Kasumi-1 (cell line): ENCODE measurements at regions not wholly inside any gene's neighbourhood (a gene's known extent, or its start where the extent isn't known, plus 50 kb on each side); places are given as distances from the start of the nearest gene placed in this dataset.

Source experiments
- DNase-seq, 2 experiments: peaks; one replicate each; lab custom pipeline; 2025; lab: John Stamatoyannopoulos, UW

DNA sequence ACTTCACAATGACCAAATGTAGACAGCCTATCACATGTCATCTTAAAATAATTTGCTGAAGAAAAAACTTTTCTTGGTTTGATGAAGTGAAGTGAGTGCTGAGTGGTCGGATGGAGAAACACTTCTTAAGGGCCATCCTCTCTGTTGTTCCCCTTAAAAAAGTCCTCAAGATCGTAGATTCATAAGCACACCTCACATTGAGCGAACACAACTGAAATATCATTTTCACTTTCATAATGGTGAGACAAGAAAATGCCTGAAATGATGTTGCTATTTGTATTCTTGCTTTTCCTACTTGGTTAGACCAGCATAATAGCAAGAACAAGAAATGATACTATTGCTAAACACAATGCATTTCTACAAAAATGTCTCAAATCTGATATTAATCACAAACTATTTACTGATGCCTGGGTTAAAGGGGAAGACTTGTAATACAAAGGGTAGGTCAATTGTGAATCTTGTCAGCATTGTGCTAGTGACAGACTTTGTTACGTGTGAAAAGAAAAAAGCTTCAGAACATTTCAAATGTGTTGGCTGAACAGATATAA, 305.6 kb upstream of the NR3C2 start:
- DNase-seq: no peak

DNA sequence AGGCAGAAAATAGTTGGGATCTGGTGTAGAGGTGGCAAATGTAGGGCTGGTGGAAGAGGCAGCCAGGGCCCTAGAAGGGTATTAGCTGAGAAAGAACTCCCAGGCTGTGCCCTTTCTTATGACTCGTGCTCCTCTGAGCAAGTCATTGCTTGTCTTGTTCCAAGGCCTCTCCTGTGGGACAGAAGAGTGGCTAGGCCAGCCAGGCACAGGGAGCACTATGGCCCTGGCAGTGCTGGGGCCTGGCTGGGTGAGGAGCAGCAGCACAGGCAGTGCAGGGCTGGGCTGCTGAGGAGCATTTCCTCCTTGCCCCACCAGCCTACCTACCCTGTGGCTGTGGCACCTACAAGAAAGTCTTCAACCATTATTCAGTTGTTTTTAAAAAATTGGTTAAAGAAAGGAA, 298.5 kb upstream of the NR3C2 start:
- DNase-seq: no peak

DNA sequence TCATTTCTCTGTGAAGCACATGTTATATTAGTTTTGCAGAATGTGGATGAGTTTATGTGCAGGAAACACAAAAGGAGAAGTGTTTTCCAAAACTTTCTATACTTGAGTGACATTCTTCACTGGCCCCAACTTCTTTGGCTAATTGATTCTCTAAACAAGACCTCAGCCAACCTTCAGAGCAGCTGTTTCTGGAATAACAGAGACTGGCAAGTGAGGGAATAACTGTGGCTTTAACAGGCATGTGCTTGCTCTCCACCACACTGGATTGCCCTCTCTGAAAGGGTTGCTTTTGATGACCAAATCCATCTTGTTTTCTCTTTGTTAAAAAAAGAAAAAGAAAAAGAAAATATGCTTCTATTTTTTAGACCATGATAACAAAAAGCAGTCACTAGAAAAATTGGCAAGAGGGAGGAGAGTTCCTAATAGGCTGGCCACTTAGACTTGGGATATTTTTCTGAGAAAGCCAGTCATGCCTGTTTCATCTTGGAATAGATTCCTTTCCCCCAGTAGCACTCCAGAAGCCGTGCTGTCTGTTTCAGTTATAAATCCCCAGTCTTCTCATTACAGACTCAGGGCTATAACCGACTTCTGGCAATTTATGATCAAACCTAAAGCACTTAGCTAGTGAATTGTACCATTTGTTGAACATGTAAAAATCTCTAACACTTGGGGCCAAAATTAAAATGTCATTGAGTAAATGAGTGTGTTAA, 295.0 kb upstream of the NR3C2 start:
- no peak for DNase-seq

DNA sequence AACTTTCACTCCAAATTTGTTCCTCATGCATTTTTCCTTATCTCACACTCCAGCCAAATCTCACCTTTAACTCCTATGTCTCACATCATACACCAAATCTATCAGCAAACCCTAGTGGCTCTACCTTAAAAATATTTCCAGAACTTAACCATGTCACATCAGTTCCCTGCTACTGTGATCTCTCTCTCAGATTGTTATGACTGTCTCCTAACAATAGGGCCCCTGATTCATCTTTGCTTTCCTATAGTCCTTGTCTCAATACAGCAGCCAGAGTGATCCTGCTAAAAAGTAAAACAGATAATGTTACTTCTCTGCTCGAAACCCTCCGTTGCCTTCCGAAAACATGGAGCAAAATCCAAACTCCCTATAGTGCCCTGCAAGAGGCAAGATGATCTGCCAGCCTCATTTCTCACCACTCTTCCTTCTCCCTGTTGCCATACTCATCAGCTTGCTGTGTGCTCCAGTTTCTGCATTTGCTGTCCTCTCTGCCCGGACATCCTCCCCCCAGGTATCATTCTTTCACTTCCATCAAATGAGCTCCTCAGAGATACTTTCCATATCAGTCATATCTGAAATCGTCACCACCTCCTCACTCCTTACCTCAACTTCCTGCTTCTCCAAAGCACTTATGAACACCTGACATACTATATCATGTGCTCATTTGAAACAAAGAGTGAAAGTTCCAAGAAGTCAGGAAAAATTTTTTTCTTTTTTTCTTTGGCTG, 293.4 kb upstream of the NR3C2 start:
- no peak for DNase-seq

DNA sequence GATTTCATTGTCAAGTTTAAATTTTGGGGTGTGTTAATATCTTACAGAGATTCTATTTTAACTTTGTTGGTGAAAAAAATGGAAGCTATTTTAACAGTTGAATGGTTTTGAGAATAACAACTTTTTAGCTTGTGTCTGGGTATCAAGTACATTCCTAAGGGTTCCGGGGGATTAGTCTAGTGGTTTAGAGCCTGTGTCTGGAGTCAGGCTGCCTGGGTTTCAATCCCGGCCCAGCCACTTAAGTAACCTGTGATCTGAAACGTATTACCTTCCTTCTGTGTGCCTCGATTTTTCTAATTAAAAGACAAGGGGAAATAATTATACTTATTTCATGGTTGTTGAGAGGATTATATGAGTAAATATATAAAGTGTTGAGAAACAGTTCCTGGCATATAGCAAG, 288.6 kb upstream of the NR3C2 start:
- DNase-seq: no peak

DNA sequence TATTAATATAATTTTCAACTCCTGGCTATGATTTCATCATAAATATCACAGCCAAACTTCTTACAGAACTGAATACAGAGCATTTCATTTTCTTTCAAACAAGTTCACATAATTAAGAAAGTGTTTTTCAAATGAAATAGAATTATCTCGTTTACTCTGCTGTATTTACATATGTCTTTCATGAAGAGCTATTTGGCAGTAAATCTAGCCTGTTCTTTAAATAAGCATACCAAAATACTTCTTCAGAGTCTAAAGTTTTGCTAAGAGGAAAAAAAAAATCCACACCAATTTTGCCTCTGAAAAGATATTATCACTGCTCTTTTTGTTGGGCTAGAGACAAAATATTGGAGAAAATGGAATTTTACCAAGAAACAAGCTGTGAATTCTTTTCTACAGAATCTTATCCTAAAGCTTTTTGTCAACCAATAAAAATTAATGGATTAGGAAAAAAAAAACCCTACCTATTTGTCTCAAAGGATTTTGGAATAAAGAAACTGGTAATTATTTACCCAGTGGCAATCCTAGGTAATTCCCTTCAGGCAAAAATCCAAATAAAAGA, 287.9 kb upstream of the NR3C2 start:
- no peak for DNase-seq

DNA sequence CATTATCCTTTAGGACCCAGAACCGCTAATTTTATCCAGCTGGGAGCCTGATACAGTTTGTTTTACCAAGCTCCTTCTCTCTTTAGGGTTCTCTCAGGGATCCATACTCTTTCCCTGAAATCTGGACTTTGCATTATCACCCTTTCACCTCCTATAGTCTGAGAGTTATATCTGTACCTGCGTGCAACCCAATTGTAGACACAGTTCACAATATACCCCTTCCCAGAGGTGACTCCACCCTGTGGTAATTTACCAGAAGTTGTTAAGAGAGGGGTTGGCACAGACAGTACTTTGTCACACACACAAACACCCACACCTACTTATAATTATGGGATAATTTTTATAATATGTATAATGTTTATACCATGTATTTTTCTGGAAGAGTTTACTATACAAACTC, 275.8 kb upstream of the NR3C2 start:
- DNase-seq: no peak

DNA sequence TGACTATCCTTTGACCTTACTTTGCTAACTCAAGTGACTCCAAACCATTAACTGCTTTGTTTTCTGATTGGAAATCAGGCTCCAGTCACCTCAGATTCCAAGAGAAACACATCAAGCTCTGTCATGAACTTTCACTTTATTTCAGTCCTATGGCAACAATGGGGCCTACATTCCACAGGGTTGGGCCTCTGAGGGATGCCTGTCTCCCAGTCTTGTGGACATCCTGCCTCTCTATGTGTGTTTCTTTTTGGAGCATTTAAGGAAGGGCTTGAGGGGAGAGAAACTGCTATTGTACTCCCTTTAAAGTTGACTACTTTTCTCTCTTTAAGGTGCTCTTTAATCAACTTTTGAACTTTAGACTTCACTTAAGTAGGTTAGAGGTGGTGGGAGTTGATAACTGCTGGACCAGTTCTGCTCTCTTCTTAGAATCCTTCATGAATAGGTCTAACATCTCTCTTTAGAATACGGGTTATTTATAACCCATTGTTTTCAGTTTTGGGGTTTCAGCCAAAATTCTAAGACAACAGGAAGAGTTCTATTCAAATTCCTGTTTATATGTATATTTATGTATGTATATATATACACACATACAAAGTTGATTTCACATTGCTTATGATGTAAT, 274.3 kb upstream of the NR3C2 start:
- DNase-seq: no peak

DNA sequence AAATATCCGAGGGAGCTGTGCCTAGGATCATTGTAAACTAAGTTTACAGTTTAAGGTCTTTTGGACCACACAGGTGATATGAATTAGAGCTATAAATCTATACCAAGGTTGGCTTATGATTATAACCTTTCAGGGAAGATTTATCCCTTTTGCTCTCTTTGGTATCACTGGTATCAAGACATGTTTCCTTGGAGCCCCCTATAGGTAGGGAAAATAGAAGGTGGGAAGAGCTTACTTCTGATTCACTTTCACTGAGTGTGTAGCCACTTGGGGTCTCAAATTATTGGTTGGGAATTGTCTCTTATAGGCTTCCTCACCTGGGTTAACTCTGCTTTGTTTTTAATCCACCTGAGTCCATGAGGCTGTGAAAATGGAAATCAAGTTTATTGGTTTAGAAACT, 262.1 kb upstream of the NR3C2 start:
- DNase-seq: no peak

DNA sequence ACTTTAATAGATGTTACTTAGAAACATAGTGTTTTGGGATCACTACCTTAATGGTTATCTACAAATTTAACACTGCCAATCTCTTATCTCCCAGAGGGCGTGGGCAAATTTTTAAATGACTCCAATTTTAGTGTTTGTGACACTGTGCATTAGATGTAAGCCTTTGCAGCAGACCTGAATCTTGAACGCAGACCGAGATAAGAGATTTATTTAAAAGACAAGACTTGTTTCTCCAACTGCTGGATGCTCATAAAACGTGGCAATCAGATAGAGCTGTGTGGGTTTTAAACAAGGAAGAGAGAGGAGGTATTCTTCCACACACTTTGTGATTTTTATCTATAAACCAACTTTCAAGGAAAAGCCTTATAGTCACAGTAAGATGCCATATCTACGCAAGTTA, 252.5 kb upstream of the NR3C2 start:
- no peak for DNase-seq

DNA sequence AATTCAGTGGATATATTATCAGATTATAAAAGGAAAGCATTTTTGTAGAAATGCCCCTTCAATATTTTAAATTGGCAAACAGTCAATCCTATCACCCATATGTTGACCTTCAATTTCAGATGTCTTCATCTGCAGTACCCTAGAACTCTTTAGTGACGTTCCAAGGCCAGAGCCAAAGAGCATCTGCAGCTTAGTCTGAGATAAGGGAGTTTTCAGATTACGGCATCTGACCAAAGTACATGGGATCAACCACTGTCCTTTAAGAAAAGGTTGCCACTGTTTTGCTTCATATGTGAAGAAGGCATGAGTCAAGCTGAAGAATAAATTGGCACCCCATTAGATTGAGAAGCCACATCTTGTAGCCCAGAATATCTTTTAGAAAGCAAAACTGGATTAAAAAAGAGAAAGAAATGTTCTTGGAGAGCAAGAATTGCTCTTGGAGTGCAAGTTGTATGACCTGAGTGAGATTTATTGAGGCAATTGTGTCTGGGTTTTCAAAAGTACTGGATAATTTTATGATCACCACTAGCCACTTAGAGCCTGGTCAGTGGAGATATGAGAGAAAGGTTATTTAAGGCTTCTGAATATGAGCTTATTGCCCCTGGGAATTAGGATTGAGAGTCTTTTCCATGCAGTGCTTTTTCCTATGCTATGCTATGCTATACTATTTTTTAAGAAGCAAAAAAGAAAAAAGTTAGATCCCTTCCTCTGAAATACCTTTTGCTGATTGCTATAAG, 251.9 kb upstream of the NR3C2 start:
- DNase-seq: no peak

DNA sequence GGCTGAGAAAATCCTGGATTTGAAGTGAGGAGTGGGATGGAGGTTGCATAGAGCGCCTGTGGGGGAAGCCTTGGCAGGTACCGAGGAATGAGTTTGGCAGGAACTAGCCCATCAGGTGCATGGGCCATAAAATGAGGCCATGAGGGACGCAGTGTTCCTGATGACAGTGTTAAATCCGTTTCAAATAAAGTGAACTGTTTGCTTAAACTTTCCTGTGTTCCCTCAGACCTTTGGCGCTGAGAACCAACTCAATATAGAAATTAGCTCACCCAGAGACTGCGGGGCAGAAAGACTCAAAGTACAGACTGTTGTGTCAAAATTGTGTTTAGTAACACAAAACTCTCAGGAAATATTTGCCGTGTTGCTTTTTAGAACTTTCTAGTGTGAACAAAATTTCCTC, 250.0 kb upstream of the NR3C2 start:
- DNase-seq: no peak

DNA sequence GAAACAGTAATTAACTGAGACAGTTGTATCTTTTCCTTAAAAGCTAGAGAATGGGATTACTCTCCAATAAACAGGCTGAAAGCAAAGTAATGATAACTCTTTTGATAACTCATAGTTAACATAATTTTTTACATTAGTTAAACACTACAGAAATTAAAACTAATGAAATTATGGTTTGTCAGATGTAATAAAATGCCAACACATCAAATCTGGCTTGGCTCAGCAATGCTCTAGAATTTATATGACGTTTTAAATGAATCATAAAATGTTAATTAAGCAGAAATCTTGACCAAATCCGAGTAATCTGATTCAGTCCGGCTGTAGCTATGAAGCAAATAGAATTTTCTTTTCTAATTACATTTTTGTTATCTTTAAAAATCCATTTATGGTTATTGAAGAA, 244.2 kb upstream of the NR3C2 start:
- DNase-seq: no peak

DNA sequence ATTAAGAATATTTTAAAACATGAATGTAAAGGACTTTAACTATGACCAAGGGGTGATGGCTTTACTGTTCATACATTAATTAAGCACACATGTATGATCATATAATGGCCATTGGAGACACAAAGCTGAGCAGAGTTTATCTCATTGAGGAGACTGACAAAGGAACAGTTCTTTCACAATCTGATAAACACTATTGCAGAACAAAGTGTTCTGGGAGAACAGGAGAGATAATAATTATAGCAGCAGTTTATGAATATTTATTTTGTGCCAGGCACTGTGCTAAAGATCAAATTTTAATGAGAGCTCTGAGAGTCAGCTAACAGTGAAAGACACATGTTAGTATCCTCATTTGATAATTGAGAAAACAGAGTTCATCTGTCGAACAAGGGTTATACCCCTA, 242.4 kb upstream of the NR3C2 start:
- no peak for DNase-seq

DNA sequence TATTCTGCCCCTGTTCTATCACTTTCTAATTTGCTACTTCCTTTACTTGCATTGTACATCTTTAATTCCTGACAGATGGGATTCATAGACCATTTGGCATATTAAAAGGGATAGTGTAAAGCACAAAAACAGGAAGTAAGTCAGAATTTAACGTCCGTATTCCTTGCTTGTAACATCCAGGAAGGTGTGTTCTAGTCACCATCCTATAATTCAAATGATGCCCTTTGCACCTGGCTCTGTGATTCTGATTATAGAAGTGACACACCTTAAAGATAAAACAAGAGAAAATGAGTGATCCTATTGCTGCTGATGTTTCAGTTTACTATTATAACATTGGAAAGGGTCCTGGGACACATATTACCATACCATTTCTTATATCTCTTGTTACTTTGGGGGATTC, 238.7 kb upstream of the NR3C2 start:
- no peak for DNase-seq

DNA sequence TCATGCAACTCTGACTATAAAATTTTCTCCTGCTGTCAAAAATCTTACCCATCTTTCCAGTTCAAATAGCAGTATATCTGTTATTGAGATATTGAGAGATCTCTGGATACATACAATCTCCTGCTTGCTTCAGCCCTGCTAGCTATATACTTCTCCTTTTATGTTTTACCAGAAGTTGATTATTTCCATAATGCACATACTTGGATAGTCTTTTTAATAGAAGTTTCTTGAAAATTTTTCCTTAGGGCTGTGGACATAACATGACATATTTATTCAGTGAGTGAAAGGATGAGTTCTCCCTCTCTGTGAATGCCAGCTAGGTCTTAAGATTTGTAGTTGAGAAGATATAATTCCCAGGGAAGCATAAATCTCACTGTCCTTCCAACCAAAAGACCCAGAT, 234.1 kb upstream of the NR3C2 start:
- no peak for DNase-seq

DNA sequence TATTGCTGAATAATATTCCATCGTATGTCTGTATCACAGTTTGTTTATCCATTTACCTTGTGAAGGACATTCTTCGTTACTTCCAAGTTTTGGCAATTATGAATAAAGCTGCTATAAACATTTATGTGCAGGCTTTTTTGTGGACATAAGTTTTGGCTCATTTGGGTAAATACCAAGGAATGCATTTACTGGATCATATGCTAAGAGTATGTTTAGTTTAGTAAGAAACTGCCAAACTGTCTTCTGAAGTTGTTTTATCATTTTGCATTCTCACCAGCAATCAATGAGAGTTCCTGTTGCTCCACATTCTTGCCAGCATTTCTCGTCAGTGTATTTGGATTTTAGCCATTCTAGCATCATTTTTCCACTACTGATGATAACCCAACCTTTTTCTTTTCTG, 232.7 kb upstream of the NR3C2 start:
- DNase-seq: no peak

DNA sequence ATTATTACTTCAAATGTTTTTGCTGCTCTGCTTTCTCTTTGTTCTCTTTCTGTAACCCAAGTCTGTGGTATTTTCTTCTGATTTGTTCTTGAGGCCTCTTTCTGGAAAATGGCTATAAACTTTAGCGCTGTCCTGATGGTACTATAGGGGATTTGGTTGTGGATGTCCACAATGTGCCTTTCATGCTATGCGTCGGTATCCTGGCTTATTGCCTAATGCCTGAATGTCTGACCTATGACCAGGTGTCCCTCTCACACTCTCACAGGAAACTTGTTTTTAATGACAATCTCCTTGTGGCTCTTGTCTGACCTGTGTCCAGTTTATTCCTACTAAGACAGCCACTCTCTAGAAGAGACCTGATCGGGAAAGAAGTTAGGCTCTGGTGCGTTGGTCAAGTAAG, 222.4 kb upstream of the NR3C2 start:
- DNase-seq: no peak

DNA sequence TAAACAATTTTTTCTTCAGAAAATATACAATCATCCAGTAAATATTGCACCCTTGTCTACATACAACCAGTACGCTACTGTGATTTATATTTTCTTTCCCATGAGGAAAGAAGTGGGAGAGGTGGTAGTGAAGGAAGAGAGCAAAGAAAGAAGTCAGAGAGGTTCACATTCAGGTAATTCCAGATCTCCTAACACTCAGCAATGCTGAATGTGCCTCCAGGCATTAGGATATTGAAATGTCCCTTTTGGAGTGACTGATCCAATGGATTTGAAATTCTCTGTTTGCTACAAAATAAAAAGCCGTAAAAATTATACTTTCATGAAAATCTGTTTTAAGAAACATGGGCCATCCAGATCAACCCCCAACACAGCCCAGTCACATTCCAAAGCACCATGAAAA, 211.9 kb upstream of the NR3C2 start:
- DNase-seq: no peak

DNA sequence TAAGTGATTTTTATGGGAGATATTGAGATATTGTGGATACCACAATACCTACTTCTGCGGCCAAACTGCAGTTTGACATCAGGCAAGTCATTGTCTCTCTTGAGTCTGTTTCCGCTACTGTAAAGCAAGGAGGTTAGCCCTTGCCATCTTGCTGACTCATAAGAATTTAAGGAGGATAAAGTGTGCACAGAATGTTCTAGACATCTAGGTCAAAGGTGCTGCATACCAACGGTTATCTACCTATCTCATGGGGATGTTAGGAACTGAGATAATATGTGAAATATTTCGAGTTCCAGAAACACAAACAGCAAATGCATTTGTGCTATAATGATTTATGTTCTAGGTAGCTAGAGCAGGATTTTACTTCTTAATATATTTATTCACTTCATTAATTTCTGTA, 211.5 kb upstream of the NR3C2 start:
- DNase-seq: no peak

DNA sequence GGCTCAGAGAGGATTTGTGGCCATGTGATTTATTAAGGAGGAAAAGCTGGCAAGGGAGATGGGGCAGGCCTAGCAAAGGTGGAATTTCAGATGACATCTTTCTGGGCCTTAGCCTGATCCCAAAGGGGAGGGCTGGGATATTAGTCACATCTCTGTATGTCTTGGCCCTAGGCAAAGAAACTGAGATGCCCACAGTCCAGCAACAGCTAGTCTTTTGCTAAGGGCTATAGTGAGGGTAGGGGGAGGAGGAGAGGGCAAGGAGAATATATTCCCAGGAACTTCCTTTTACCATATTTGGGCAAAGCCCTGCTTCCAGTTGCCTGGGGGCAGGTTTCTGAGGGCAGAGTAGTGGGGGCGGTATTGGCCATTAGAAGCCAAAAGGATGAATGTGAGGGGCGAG, 209.8 kb upstream of the NR3C2 start:
- DNase-seq: no peak

DNA sequence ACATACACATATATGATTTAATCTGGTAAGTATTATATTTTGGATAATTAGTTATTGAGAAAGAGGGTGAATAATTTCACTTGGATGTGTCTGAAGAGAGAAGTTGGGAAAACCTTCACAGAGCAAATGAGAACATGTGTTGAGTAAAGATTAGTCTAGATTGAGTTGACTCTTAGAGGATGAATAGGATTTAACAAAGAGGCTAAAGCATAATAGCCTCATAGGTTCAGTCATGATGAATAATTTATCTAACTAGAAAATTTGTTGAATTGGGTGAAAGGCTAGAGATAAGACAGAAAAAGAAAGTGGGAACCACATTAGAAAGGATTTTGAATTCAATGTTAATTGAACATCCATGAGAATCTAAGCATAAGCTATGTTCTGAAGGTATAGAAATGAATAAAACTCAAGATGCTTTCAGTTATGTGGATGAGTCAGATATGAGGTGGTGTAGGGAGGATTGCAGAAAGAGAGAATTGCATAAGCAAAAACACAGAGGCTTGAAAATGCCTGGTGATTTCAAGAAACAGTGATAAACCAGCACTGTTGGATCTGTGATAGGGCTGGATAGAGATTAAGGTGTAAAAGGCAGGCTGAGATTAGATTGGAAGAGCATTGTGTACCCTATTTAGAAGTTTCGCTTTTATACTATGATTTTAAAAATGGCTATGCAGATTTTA, 207.6 kb upstream of the NR3C2 start:
- DNase-seq: no peak
